Hepatocyte (in vitro differentiated cells): ENCODE measurements at regions not wholly inside any gene's neighbourhood (a gene's known extent, or its start where the extent isn't known, plus 50 kb on each side); places are given as distances from the start of the nearest gene placed in this dataset.

ENCODE experiments used
- DNase-seq: peaks from one replicate; pipeline ENCODE4 v3.0.0-alpha.2; 2016; ENCODE audit warnings: low spot score
- H2AFZ ChIP-seq: fragments of 200-600 bp; sonication (generic); 2 replicates; pipeline ENCODE4 v1.6.0; 2016; ENCODE audit warnings: antibody characterized with exemption, mild to moderate bottlenecking
- H3K27ac ChIP-seq: fragments of 200-600 bp; sonication (generic); 2 replicates; pipeline ENCODE4 v1.5.1; 2016; ENCODE audit warnings: mild to moderate bottlenecking
- H3K27me3 ChIP-seq: fragments of 200-600 bp; sonication (generic); 2 replicates; pipeline ENCODE4 v1.6.1; 2016
- H3K36me3 ChIP-seq: fragments of 200-600 bp; sonication (generic); replicated peaks from 2 replicates; pipeline ENCODE4 v1.5.1; 2016; ENCODE audit warnings: low read depth; ENCODE audit not compliant: insufficient read depth
- H3K4me1 ChIP-seq: fragments of 200-600 bp; sonication (generic); 2 replicates; pipeline ENCODE4 v1.5.1; 2016; ENCODE audit warnings: mild to moderate bottlenecking, moderate library complexity; ENCODE audit not compliant: insufficient read depth
- H3K4me2 ChIP-seq: fragments of 200-600 bp; sonication (generic); 2 replicates; pipeline ENCODE4 v1.6.0; 2016
- H3K4me3 ChIP-seq: fragments of 200-600 bp; sonication (generic); 2 replicates; pipeline ENCODE4 v1.5.1; 2016; ENCODE audit warnings: mild to moderate bottlenecking
- H3K79me2 ChIP-seq: fragments of 200-600 bp; sonication (generic); 2 replicates; pipeline ENCODE4 v1.6.0; 2017; ENCODE audit warnings: mild to moderate bottlenecking
- H3K9me2 ChIP-seq: fragments of 200-600 bp; sonication (generic); replicated peaks from 2 replicates; pipeline ENCODE4 v1.6.0; 2017; ENCODE audit warnings: mild to moderate bottlenecking; ENCODE audit not compliant: insufficient read depth
- H3K9me3 ChIP-seq: fragments of 200-600 bp; sonication (generic); 2 replicates; pipeline ENCODE4 v1.5.1; 2016; ENCODE audit warnings: low read depth, mild to moderate bottlenecking
- H4K20me1 ChIP-seq: fragments of 200-600 bp; sonication (generic); 2 replicates; pipeline ENCODE4 v1.6.0; 2016; ENCODE audit warnings: mild to moderate bottlenecking; ENCODE audit not compliant: insufficient read depth, poor library complexity, severe bottlenecking
- EZH2 ChIP-seq: fragments of 200-600 bp; sonication (generic); IDR thresholded peaks from 2 replicates; pipeline ENCODE4 v1.6.1; 2016; ENCODE audit warnings: antibody characterized with exemption, mild to moderate bottlenecking, borderline replicate concordance
- EZH2phosphoT487 ChIP-seq: fragments of 200-600 bp; sonication (generic); IDR thresholded peaks from one replicate; pipeline ENCODE4 v1.6.1; 2018; ENCODE audit warnings: antibody characterized with exemption, mild to moderate bottlenecking, low read depth, moderate library complexity; ENCODE audit not compliant: unreplicated experiment, severe bottlenecking
- WGBS: methylation state at CpG from one replicate; pipeline ENCODE4 v1.1.6; 2016; ENCODE audit warnings: low lambda C conversion rate; ENCODE audit errors: missing lambda C conversion rate; 5-methylcytosine and 5-hydroxymethylcytosine counted together
- TF ChIP-seq, protein P1 (sequence below): fragments of 200-600 bp; sonication (generic); IDR thresholded peaks from 2 replicates; pipeline ENCODE4 v1.5.1; 2016; ENCODE audit warnings: antibody characterized with exemption, mild to moderate bottlenecking; ENCODE audit not compliant: poor library complexity

DNA sequence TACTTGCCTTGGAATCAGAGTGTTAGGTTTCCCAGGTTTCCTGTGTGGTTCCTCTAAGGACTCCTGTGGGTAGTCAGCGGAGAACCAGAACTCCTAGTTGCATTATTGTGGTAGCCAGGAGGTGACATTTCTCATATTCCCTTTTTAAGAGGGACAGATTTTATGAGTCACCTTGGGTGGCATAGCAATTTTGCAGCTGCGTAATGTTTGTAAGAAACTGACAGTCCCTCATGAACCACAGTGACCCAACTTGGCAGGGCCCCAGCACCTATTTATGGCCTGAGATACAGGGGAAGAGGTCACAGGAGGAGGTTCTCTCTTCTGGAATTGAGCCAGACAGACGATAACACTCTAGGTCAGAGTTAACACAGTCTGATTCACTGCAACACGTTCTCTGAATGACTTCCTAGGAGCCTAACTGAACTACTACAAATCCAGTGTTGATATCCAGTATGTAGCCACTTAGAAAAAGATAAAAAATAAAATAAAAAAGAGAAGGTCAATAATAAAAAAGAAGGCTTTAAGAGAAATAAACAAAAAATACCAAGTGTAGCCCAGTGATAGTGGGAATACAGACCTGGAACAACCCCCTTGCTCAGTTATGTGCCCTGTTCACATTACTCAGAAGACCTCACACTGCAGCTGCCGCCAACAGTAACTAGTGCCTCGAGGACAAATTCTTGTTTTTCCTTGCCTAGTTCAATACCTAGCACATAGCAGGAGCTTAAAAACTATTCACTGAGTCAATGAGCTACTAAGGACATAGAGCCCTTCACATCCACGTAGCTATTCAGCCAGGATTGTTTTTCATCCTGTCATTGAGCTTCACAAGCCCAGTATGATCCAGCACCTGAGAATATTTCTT, 50.7 kb upstream of the VLDLR start:
- 46% methylated on average over 7 of the region's 7 CpGs for WGBS
- DNase-seq = peak; percentile 84
- H3K79me2 ChIP-seq = no peaks in the 10 kb centered on the region
- TF ChIP-seq, protein P1, sequence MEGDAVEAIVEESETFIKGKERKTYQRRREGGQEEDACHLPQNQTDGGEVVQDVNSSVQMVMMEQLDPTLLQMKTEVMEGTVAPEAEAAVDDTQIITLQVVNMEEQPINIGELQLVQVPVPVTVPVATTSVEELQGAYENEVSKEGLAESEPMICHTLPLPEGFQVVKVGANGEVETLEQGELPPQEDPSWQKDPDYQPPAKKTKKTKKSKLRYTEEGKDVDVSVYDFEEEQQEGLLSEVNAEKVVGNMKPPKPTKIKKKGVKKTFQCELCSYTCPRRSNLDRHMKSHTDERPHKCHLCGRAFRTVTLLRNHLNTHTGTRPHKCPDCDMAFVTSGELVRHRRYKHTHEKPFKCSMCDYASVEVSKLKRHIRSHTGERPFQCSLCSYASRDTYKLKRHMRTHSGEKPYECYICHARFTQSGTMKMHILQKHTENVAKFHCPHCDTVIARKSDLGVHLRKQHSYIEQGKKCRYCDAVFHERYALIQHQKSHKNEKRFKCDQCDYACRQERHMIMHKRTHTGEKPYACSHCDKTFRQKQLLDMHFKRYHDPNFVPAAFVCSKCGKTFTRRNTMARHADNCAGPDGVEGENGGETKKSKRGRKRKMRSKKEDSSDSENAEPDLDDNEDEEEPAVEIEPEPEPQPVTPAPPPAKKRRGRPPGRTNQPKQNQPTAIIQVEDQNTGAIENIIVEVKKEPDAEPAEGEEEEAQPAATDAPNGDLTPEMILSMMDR = no peak
- TF ChIP-seq EZH2 (no peak), EZH2phosphoT487 (no peak)
- H2AFZ ChIP-seq = no peak overlapping the region
- no peaks in the 10 kb centered on the region for H3K27me3 ChIP-seq
- peak overlapping the region; percentile 2 for H3K27ac ChIP-seq
- no peaks in the 10 kb centered on the region for H4K20me1 ChIP-seq
- peaks cover 12% of the 10 kb centered on the region for H3K4me1 ChIP-seq
- H3K9me3 ChIP-seq = no peaks in the 10 kb centered on the region
- H3K4me2 ChIP-seq = peak overlapping the region; percentile 16
- no peaks in the 10 kb centered on the region for H3K9me2 ChIP-seq
- no peak overlapping the region for H3K4me3 ChIP-seq
- no peaks in the 10 kb centered on the region for H3K36me3 ChIP-seq
